HepG2 (cell line): ENCODE measurements at regions not wholly inside any gene's neighbourhood (a gene's known extent, or its start where the extent isn't known, plus 50 kb on each side); places are given as distances from the start of the nearest gene placed in this dataset.

Experiments used
- ATAC-seq: fragments of 200-7000 bp; cut with Tn5 transposase; 3 replicates; pipeline ENCODE4 v1.9.1; 2020; ENCODE audit warnings: mild to moderate bottlenecking, moderate library complexity
- BruUV-seq: library from RNA; stranded (reverse); fragments of 400-500 nt; replicated peaks from 2 replicates; lab custom pipeline; 2021; lab: Mats Ljungman, UMichigan
- CTCF ChIA-PET: fragments of 300-600 bp; formaldehyde crosslinking; extraction: SDS; loops from one replicate; lab custom pipeline; 2021; ENCODE audit warnings: low total read pairs, inconsistent platforms, low intra/inter-chr PET ratio; lab: Yijun Ruan, JAX
- POLR2A ChIA-PET: fragments of 350-600 bp; sonication (Branson Sonifier 250); formaldehyde crosslinking; loops from one replicate; lab custom pipeline; 2020; ENCODE audit warnings: antibody characterized with exemption, inconsistent platforms; lab: Yijun Ruan, JAX
- DNase-seq: peaks from one replicate; pipeline ENCODE4 v3.0.0-alpha.2; 2015; ENCODE audit warnings: low spot score
- FAIRE-seq: peaks from 3 replicates; lab custom pipeline; 2011; peaks lifted over from hg19 to GRCh38; lab: Jason Lieb, UNC
- H2AFZ ChIP-seq: one replicate; pipeline ENCODE4 v1.6.1; 2011; ENCODE audit warnings: low read length, inconsistent platforms
- H3K27ac ChIP-seq: fragments of 300-600 bp; 3 replicates; pipeline ENCODE4 v1.8.0; 2011; ENCODE audit warnings: mixed run types, mild to moderate bottlenecking, mixed read lengths, low read length, inconsistent platforms; ENCODE audit not compliant: insufficient read depth; ENCODE audit errors: extremely low read length
- H3K27me3 ChIP-seq, 2 experiments: fragments of 200-600 bp in 1 of 2; 2 replicates in 1 of 2; 3 replicates in 1 of 2; pipeline versions ENCODE4 v1.6.0 to v1.8.0; 2011; ENCODE audit warnings: low read length in 2 of 2, mild to moderate bottlenecking in 2 of 2, moderate library complexity in 2 of 2, inconsistent platforms in 1 of 2; ENCODE audit not compliant: insufficient read depth in 2 of 2, control insufficient read depth in 1 of 2
- H3K36me3 ChIP-seq, 2 experiments: fragments of 200-600 bp in 1 of 2; replicated peaks in 1 of 2; 2 replicates in 1 of 2; 3 replicates in 1 of 2; pipeline versions ENCODE4 v1.5.1 to v1.8.0; 2011; ENCODE audit warnings: low read length in 2 of 2, inconsistent platforms in 1 of 2; ENCODE audit not compliant: insufficient read depth in 2 of 2, control insufficient read depth in 1 of 2
- H3K4me1 ChIP-seq: 2 replicates; pipeline ENCODE4 v1.5.1; 2012; ENCODE audit warnings: low read length, inconsistent platforms; ENCODE audit not compliant: insufficient read depth
- H3K4me2 ChIP-seq: 2 replicates; pipeline ENCODE4 v1.6.0; 2011; ENCODE audit warnings: low read depth, low read length, inconsistent platforms
- H3K4me3 ChIP-seq, 3 experiments: fragments of 200-600 bp in 1 of 3; sonication (generic), shearing (Covaris generic) in 1 of 3; replicated peaks in 1 of 3; 2 replicates each; pipeline ENCODE4 v1.5.1; 2011 to 2016; ENCODE audit warnings: low read length in 3 of 3, inconsistent platforms in 2 of 3, low read depth in 2 of 3, mild to moderate bottlenecking in 2 of 3, control low read depth in 1 of 3, mixed read lengths in 1 of 3; ENCODE audit not compliant: insufficient read depth in 1 of 3
- H3K79me2 ChIP-seq: one replicate; pipeline ENCODE4 v1.6.1; 2011; ENCODE audit warnings: low read length, inconsistent platforms; ENCODE audit not compliant: insufficient read depth
- H3K9ac ChIP-seq: 2 replicates; pipeline ENCODE4 v1.6.0; 2011; ENCODE audit warnings: mild to moderate bottlenecking, low read depth, low read length, inconsistent platforms; ENCODE audit not compliant: insufficient read depth
- H3K9me3 ChIP-seq: 2 replicates; pipeline ENCODE4 v1.5.1; 2012; ENCODE audit warnings: mild to moderate bottlenecking, low read length
- H4K20me1 ChIP-seq: 2 replicates; pipeline ENCODE4 v1.6.0; 2011; ENCODE audit warnings: inconsistent platforms, mild to moderate bottlenecking, low read length, moderate library complexity; ENCODE audit not compliant: insufficient read depth
- CREM ChIP-seq, 2 experiments: sonication (generic) in 1 of 2; formaldehyde crosslinking in 1 of 2; IDR thresholded peaks; 2 replicates each; pipeline versions ENCODE4 v1.4.0 to v1.6.1; 2016 to 2020; ENCODE audit warnings: antibody characterized with exemption in 1 of 2, mild to moderate bottlenecking in 1 of 2, missing genetic modification reagents in 1 of 2
- ELF1 ChIP-seq: sonication (generic); formaldehyde crosslinking; IDR thresholded peaks from 2 replicates; pipeline ENCODE4 v1.4.0; 2020; ENCODE audit warnings: missing genetic modification reagents
- IKZF1 ChIP-seq: fragments of 450-650 bp; IDR thresholded peaks from 2 replicates; pipeline ENCODE4 v1.7.1; 2016
- MEIS1 ChIP-seq: sonication (generic); formaldehyde crosslinking; IDR thresholded peaks from 2 replicates; pipeline ENCODE4 v1.9.0; 2021; ENCODE audit warnings: mild to moderate bottlenecking, missing genetic modification reagents, moderate library complexity, borderline replicate concordance
- ZNF350 ChIP-seq: sonication (generic); formaldehyde crosslinking; IDR thresholded peaks from 2 replicates; pipeline ENCODE4 v1.4.0; 2020; ENCODE audit warnings: mild to moderate bottlenecking, low read depth, missing genetic modification reagents, borderline replicate concordance
- ZNF549 ChIP-seq: sonication (generic); formaldehyde crosslinking; IDR thresholded peaks from 2 replicates; pipeline ENCODE4 v1.5.0; 2020; ENCODE audit warnings: missing genetic modification reagents
- ZNF678 ChIP-seq: sonication (generic); formaldehyde crosslinking; IDR thresholded peaks from 2 replicates; pipeline ENCODE4 v1.4.0; 2020; ENCODE audit warnings: mild to moderate bottlenecking, missing genetic modification reagents
- ZNF839 ChIP-seq: sonication (generic); formaldehyde crosslinking; IDR thresholded peaks from 2 replicates; pipeline ENCODE4 v1.4.0; 2020; ENCODE audit warnings: missing genetic modification reagents, mild to moderate bottlenecking, borderline replicate concordance
- WGBS: methylation state at CpG from one replicate; pipeline ENCODE4 v1.1.6; 2017; ENCODE audit warnings: low lambda C conversion rate; 5-methylcytosine and 5-hydroxymethylcytosine counted together
- in situ Hi-C: cut with HindIII; loops from 2 replicates; pipeline ENCODE4 v1.10.0; 2017; ENCODE audit warnings: low pct_unique_long_range_greater_than_20kb; ENCODE audit not compliant: extremely low pct_ligation_motif_present
- intact Hi-C: fragments of 100-400 bp; cut with micrococcal nuclease; formaldehyde crosslinking; loops from one replicate; pipeline ENCODE4 v1.10.0; 2022; ENCODE audit not compliant: unreplicated experiment

- CTCF ChIA-PET, result no interaction called here
Observed at GRCh38 chr13:84294576-84294975, 412.3 kb upstream of the SLITRK1 start.

GRCh38 chr13:84290386-84290785 lies 408.1 kb upstream of the SLITRK1 start:
- Histone ChIP-seq H3K36me3 (no peaks in the 10 kb centered on the region), H3K4me2 (no peak overlapping the region), H3K9me3 (no peaks in the 10 kb centered on the region), H3K9ac (no peak overlapping the region), H4K20me1 (no peaks in the 10 kb centered on the region), H3K4me1 (no peaks in the 10 kb centered on the region), H3K27me3 (no peaks in the 10 kb centered on the region), H3K27ac (no peak overlapping the region), H3K79me2 (no peaks in the 10 kb centered on the region), H2AFZ (no peak overlapping the region), H3K4me3 (no peak overlapping the region)
- 8% methylated on average over 4 of the region's 4 CpGs for WGBS
- FAIRE-seq, result no peak
- ATAC-seq, result no peak
- POLR2A ChIA-PET, result no interaction called here
- CTCF ChIA-PET, result no interaction called here
- TF ChIP-seq ZNF678 (CRISPR knock-in tag) (no peak), ZNF350 (no peak), ZNF549 (no peak), MEIS1 (CRISPR knock-in tag) (no peak), ZNF839 (CRISPR knock-in tag) (no peak), ELF1 (CRISPR knock-in tag) (no peak), CREM (IDR thresholded peaks at IDR 0.05) (no peak), CREM (CRISPR knock-in tag; IDR thresholded peaks at IDR 0.05) (no peak)
- intact Hi-C loops (no loop called here), in situ Hi-C loops (no loop called here)
- no peak for DNase-seq
- BruUV-seq, result no TSS peak

More at GRCh38 chr13:84294576-84294975, 412.3 kb upstream of the SLITRK1 start:
- H3K4me1 ChIP-seq, result no peaks in the 10 kb centered on the region
- H3K79me2 ChIP-seq, result no peaks in the 10 kb centered on the region
- under 1% methylated on average over 3 of the region's 3 CpGs for WGBS
- intact Hi-C loops (no loop called here), in situ Hi-C loops (no loop called here)
- FAIRE-seq (no peak), DNase-seq (no peak), ATAC-seq (no peak)
- H3K4me3 ChIP-seq, result no peak overlapping the region
- no peaks in the 10 kb centered on the region for H4K20me1 ChIP-seq
- no peak overlapping the region for H3K9ac ChIP-seq
- no peak for TF ChIP-seq IKZF1
- no peaks in the 10 kb centered on the region for H3K9me3 ChIP-seq
- no peaks in the 10 kb centered on the region for H3K36me3 ChIP-seq
- no TSS peak for BruUV-seq
- H3K27me3 ChIP-seq, result no peaks in the 10 kb centered on the region
- H3K4me2 ChIP-seq, result no peak overlapping the region
- POLR2A ChIA-PET, result no interaction called here
- H2AFZ ChIP-seq, result no peak overlapping the region
- H3K27ac ChIP-seq, result no peak overlapping the region
